ENCODE measurements at regions not wholly inside any gene's neighbourhood (a gene's known extent, or its start where the extent isn't known, plus 50 kb on each side); places are given as distances from the start of the nearest gene placed in this dataset.

GRCh38 chr1:37282764-37283163, 191.6 kb upstream of the ZC3H12A start:
- no peak for DNase-seq

- DNase-seq, result no peak
These were observed 190.3 kb upstream of the ZC3H12A start for GRCh38 chr1:37284053-37284452.

- no peak for DNase-seq
These were observed 187.5 kb upstream of the ZC3H12A start for GRCh38 chr1:37286881-37287280.

GRCh38 chr1:37288900-37289299, 185.5 kb upstream of the ZC3H12A start:
- no peak for DNase-seq

GRCh38 chr1:37290718-37291117, 183.7 kb upstream of the ZC3H12A start:
- DNase-seq, result no peak

GRCh38 chr1:37292789-37293188, 181.6 kb upstream of the ZC3H12A start:
- no peak for DNase-seq

- DNase-seq, result no peak
These were observed 180.3 kb upstream of the ZC3H12A start for GRCh38 chr1:37294096-37294495.

- no peak for DNase-seq
These were observed 179.9 kb upstream of the ZC3H12A start for GRCh38 chr1:37294529-37294928.

- DNase-seq, result no peak
These were observed 175.6 kb upstream of the ZC3H12A start for GRCh38 chr1:37298769-37299168.

- DNase-seq, result no peak
These were observed 175.2 kb upstream of the ZC3H12A start for GRCh38 chr1:37299216-37299615.

GRCh38 chr1:37303884-37304574, 170.4 kb upstream of the ZC3H12A start:
- DNase-seq, result no peak

GRCh38 chr1:37305108-37305507, 169.3 kb upstream of the ZC3H12A start:
- DNase-seq, result no peak

- DNase-seq, result no peak
These were observed 168.5 kb upstream of the ZC3H12A start for GRCh38 chr1:37305841-37306240.

GRCh38 chr1:37306461-37306860, 167.9 kb upstream of the ZC3H12A start:
- no peak for DNase-seq

- no peak for DNase-seq
These were observed 167.5 kb upstream of the ZC3H12A start for GRCh38 chr1:37306871-37307270.

GRCh38 chr1:37308031-37308960, 166.1 kb upstream of the ZC3H12A start:
- DNase-seq, result no peak

GRCh38 chr1:37309574-37309973, 164.8 kb upstream of the ZC3H12A start:
- no peak for DNase-seq

- DNase-seq, result no peak
These were observed 164.3 kb upstream of the ZC3H12A start for GRCh38 chr1:37310064-37310463.

GRCh38 chr1:37315371-37315846, 159.0 kb upstream of the ZC3H12A start:
- DNase-seq, result peak; percentile 19

GRCh38 chr1:37317870-37318467, 156.4 kb upstream of the ZC3H12A start:
- DNase-seq, result no peak

GRCh38 chr1:37318490-37318889, 155.9 kb upstream of the ZC3H12A start:
- no peak for DNase-seq

- DNase-seq, result no peak
These were observed 155.1 kb upstream of the ZC3H12A start for GRCh38 chr1:37319284-37319683.

GRCh38 chr1:37323486-37324377, 150.6 kb upstream of the ZC3H12A start:
- DNase-seq, result no peak
